ENCODE measurements at regions not wholly inside any gene's neighbourhood (a gene's known extent, or its start where the extent isn't known, plus 50 kb on each side); places are given as distances from the start of the nearest gene placed in this dataset.

DNA sequence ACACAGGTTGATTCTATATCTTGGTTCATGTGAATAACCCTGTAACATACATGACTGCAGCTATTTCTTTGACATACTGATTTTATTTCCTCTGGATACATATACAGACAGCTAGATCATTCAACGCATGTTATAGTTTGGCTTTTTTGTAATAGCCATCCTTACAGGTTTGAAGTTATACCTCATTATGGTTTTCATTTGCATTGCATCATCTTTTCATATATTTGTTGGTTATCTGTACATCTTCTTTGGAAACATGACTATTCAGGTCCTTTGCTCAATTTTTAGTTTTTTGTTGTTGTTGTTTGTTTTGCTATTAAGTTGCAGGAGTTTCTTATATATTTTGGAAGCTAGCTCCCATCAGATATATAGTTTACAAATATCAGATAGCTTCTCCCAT lies 276.2 kb upstream of the NETO1 start:
- H3K27ac ChIP-seq: no peak overlapping the region
- TF ChIP-seq, protein P1, sequence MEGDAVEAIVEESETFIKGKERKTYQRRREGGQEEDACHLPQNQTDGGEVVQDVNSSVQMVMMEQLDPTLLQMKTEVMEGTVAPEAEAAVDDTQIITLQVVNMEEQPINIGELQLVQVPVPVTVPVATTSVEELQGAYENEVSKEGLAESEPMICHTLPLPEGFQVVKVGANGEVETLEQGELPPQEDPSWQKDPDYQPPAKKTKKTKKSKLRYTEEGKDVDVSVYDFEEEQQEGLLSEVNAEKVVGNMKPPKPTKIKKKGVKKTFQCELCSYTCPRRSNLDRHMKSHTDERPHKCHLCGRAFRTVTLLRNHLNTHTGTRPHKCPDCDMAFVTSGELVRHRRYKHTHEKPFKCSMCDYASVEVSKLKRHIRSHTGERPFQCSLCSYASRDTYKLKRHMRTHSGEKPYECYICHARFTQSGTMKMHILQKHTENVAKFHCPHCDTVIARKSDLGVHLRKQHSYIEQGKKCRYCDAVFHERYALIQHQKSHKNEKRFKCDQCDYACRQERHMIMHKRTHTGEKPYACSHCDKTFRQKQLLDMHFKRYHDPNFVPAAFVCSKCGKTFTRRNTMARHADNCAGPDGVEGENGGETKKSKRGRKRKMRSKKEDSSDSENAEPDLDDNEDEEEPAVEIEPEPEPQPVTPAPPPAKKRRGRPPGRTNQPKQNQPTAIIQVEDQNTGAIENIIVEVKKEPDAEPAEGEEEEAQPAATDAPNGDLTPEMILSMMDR (conservative IDR thresholded peaks at IDR 0.05): no peak

DNA sequence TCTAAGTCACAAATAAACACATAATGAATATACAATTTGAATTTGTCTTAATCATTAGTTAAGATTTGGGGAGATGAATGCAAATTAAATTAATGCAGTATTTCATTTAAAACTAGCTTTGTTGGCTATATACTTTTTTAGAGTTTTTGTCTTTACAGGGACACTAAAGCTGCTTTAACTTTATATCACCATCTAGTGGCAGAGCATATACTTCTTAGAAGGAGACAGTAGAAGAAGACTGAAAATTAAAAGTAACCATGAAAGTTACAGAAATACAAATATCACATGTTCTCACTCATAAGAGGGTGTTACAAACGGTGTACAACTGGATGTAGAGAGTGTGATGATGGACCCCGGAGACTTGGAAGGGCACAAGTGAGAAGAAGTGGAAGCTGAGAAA lies 268.3 kb upstream of the NETO1 start:
- TF ChIP-seq, protein P1 (conservative IDR thresholded peaks at IDR 0.05): peak; percentile 78
- H3K27ac ChIP-seq: no peak overlapping the region; the same call in 1 of the 2 replicates

DNA sequence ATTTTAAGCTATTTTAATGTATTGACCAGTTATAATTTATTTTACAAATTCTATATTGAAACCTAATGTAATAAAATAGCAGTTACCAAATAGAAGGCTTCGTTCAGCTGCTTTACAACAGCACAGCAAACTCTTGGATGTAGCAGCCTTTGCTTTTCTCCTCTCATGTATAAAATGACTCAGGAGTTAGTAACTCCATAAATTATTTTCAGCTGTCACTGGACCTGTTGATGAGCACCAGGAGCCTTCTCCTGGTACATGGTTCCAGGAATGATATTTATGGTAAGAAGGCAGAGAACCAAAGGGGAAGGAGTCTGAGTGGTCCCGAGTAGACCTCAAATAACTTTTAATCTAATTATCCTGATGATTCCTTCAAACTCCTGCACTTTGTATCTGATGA lies 256.4 kb upstream of the NETO1 start:
- TF ChIP-seq, protein P1 (conservative IDR thresholded peaks at IDR 0.05): no peak
- H3K27ac ChIP-seq: no peak overlapping the region

DNA sequence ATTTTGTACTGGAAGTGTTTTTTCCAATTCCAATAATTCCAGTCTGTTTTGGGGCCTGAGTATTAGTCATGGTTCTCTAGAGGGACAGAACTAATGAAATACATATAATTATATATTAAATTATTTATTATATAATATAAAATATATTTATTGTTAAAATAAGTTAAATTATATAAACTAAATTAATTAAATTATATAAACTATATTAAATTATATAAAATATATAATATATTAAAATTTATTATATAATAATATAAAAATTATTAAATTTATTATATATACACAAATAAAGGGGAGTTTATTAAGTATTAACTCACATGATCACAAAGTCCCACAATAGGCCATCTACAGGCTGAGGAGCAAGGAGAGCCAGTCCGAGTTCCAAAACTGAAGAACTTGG lies 253.4 kb upstream of the NETO1 start:
- no peak overlapping the region for H3K27ac ChIP-seq
- TF ChIP-seq, protein P1 (conservative IDR thresholded peaks at IDR 0.05): no peak

DNA sequence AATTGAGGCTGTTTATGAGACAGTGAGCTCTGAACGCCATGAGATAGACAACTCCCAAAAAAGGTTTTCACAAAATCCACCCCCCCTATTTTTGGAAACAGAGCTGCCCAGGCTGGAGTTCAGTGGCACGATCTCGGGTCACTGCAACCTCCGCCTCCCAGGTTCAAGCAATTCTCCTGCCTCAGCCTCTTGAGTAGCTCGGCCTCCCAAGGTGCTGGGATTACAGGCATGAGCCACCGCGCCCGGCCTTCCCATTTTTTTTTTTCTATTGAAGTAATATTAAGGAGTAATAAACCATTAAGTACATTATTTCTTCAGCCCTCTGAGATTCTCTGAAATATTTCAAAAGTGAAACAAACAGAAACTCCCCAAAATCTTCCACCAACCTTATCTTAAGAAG lies 252.8 kb upstream of the NETO1 start:
- TF ChIP-seq, protein P1 (conservative IDR thresholded peaks at IDR 0.05): no peak
- no peak overlapping the region for H3K27ac ChIP-seq

DNA sequence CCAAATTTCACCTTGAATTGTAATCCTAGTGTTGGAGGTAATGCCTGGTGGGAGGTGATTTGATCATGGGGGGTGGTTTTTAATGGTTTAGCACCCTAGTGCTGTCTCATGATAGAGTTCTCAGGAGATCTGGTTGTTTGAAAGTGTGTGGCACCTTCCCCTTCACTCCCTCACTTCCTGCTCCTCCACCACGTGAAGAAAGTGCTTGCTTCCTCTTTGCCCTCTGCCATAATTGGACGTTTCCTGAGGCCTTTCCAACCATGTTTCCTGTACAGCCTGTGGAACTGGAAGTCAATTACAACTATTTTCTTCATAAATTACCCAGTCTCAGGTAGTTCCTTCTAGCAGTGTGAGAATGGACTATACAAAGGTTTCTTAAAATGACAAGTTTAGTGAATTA lies 251.8 kb upstream of the NETO1 start:
- no peak overlapping the region for H3K27ac ChIP-seq
- TF ChIP-seq, protein P1 (conservative IDR thresholded peaks at IDR 0.05): no peak

DNA sequence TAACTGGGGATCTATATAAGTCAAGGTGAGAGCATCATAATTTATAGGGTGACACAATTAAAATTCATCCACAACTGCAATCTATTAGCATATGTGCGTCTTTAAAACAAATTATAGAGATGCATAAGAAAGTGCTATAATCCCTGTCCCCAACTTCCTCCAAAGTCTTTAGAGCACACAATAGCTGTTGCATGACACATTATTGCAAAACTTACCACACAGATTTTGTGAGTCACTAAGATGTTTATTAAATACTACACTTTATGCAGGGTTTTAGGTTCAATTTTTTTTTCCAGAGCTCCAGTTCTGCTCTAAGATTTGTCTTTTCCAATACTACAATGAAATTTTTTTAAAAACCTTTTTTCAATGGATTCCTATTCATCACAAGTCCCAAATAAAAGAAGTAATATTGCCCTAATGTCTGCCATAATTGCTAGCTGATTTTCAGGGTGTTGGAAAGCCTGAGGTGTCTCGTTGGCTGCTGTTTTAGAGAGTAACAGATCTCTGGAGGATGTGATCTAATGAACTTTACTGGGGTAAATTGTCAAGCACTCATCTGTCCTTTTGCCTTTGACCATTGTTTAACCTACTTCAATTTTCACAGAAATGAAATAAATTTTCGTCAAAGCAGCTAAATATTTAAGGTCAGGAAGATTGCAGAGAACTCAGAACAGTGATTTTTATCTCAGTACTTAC lies 250.5 kb upstream of the NETO1 start:
- TF ChIP-seq, protein P1 (conservative IDR thresholded peaks at IDR 0.05): no peak
- no peak overlapping the region for H3K27ac ChIP-seq
